LoVo (cell line): ENCODE measurements at regions not wholly inside any gene's neighbourhood (a gene's known extent, or its start where the extent isn't known, plus 50 kb on each side); places are given as distances from the start of the nearest gene placed in this dataset.

Experiments used
- DNase-seq: peaks from one replicate; pipeline ENCODE4 v3.0.0-alpha.2; 2016; ENCODE audit warnings: low spot score

DNA sequence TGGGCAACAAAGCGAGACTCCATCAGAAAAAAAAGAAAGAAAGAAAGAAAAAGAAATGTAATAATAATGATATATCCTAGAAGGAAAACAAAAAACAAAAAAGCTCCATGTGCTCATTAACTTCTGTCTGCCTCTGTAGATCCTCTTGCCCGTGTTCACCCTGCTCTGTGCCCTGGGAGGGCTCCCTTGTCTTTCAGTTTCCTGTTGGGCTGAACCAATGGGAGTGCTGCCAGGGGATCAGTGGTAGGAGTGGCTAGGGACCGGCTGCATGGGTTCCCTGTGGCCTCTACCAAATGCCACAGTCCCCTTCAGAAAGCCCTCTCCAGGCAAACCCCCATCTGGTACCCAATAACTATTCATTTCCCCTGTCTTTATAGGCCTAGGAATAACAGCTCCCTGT is 51.8 kb upstream of the PARD3 start:
- no peak for DNase-seq
